RWPE1 (cell line): ENCODE measurements at regions not wholly inside any gene's neighbourhood (a gene's known extent, or its start where the extent isn't known, plus 50 kb on each side); places are given as distances from the start of the nearest gene placed in this dataset.

ENCODE experiments used
- CTCF ChIA-PET: fragments of 350-600 bp; sonication (Branson Sonifier 250); formaldehyde crosslinking; extraction: SDS; loops from one replicate; lab custom pipeline; 2021; lab: Yijun Ruan, JAX
- POLR2A ChIA-PET: fragments of 400-600 bp; formaldehyde crosslinking; extraction: SDS; loops from one replicate; lab custom pipeline; 2020; ENCODE audit warnings: antibody characterized with exemption; ENCODE audit not compliant: low non-redundant PET; lab: Yijun Ruan, JAX
- DNase-seq: peaks from one replicate; pipeline ENCODE4 v3.0.0; 2012; ENCODE audit warnings: low spot score
- H3K27ac ChIP-seq: fragments of 450-650 bp; 2 replicates; pipeline ENCODE4 v1.5.1; 2017
- CTCF ChIP-seq: fragments of 450-650 bp; conservative IDR thresholded peaks from 2 replicates; pipeline ENCODE4 v1.5.1; 2017; ENCODE audit warnings: low read depth, mild to moderate bottlenecking

GRCh38 chr3:94904156-94904674 lies 841.4 kb downstream of the NSUN3 start:
- no peak for DNase-seq
- POLR2A ChIA-PET, result no interaction called here
- TF ChIP-seq CTCF, result no peak
- no peak overlapping the region for H3K27ac ChIP-seq
- CTCF ChIA-PET, result no interaction called here

- no peak overlapping the region for H3K27ac ChIP-seq
- no peak for DNase-seq
- ChIA-PET CTCF (no interaction called here), POLR2A (no interaction called here)
- no peak for TF ChIP-seq CTCF
These were observed 846.9 kb downstream of the NSUN3 start for GRCh38 chr3:94909726-94910125.

DNA sequence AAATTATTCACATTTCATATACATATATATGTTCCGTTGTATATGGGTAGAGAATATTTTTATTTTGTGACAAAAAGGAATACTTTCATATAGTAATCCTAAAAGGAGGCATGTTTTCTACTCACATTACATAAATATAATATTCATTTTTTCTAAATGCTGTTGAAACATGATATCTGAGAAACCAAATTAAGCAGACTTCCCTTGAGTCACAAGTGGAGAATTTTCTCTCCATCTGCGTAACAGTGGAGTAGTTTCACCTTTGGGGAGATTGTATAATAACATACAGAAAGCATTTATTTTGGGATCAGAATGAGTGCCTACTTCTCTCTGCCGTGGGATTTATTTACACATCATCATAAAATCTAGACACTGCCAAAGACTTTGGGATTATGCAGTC lies 849.8 kb downstream of the NSUN3 start:
- no peak for TF ChIP-seq CTCF

GRCh38 chr3:94927175-94927574 lies 864.3 kb downstream of the NSUN3 start:
- no peak for DNase-seq
- TF ChIP-seq CTCF, result no peak
- no peak overlapping the region for H3K27ac ChIP-seq

More for the DNA sequence above, 849.8 kb downstream of the NSUN3 start:
- no peak for DNase-seq
- ChIA-PET CTCF (interaction anchor here (0.7 kb wide), 1 partner anchor 60 kb away, joined by 3 read pairs; no protein-coding TSS in a partner anchor), POLR2A (no interaction called here)
- no peak overlapping the region for H3K27ac ChIP-seq

GRCh38 chr3:94928921-94929320 lies 866.1 kb downstream of the NSUN3 start:
- TF ChIP-seq CTCF, result no peak
- CTCF ChIA-PET, result no interaction called here
- DNase-seq, result peak; percentile 36
- POLR2A ChIA-PET, result no interaction called here
- H3K27ac ChIP-seq, result no peak overlapping the region

More at GRCh38 chr3:94927175-94927574, 864.3 kb downstream of the NSUN3 start:
- CTCF ChIA-PET, result no interaction called here
- POLR2A ChIA-PET, result no interaction called here

- TF ChIP-seq CTCF, result no peak
- no peak for DNase-seq
- POLR2A ChIA-PET, result no interaction called here
These were observed 873.1 kb downstream of the NSUN3 start for GRCh38 chr3:94935738-94936580.

More at GRCh38 chr3:94935738-94936580, 873.1 kb downstream of the NSUN3 start:
- H3K27ac ChIP-seq, result no peak overlapping the region
- CTCF ChIA-PET, result interaction anchor here (0.6 kb wide), 1 partner anchor 1888 kb away, joined by 4 read pairs; no protein-coding TSS in a partner anchor
